ENCODE measurements at regions not wholly inside any gene's neighbourhood (a gene's known extent, or its start where the extent isn't known, plus 50 kb on each side); places are given as distances from the start of the nearest gene placed in this dataset.
"Not testable (repeated sequence)": the region's sequence is repeated elsewhere in the genome, so short reads cannot be mapped to it uniquely, and the experiment has no call there.

GRCh38 chr15:87547470-87548181 lies 708.9 kb downstream of the NTRK3 start:
- no peak overlapping the region for H4K91ac ChIP-seq (ENCODE audit: low read length)
- no peak overlapping the region for H2BK12ac ChIP-seq (ENCODE audit: low read length in 2 of 2)
- H3K9me3 ChIP-seq (ENCODE audit: control insufficient read depth, low read length) = no peaks in the 10 kb centered on the region
- no peak overlapping the region for H3K14ac ChIP-seq (ENCODE audit: low read length in 2 of 2)
- no peaks in the 10 kb centered on the region for H3K27me3 ChIP-seq (ENCODE audit: control insufficient read depth in 1 of 2, insufficient read depth in 1 of 2, low read length in 2 of 2)
- no peak overlapping the region for H3K9ac ChIP-seq (ENCODE audit: low read length)
- H2AFZ ChIP-seq (ENCODE audit: low read depth, low read length) = no peak overlapping the region
- no peak for DNase-seq
- H3K4ac ChIP-seq (ENCODE audit: low read depth in 1 of 2, low read length in 2 of 2) = no peak overlapping the region
- no peaks in the 10 kb centered on the region for H3K36me3 ChIP-seq (ENCODE audit: control insufficient read depth in 1 of 2, insufficient read depth in 2 of 2, low read depth in 1 of 2, low read length in 2 of 2)
- WGBS = 86% methylated on average over 3 of the region's 3 CpGs
- no peak overlapping the region for H2BK120ac ChIP-seq (ENCODE audit: low read depth, low read length)
- no peak overlapping the region for H3K23ac ChIP-seq (ENCODE audit: low read length in 2 of 2)
- no peak overlapping the region for H2BK5ac ChIP-seq (ENCODE audit: low read depth, low read length, poor library complexity, severe bottlenecking)
- H3K4me2 ChIP-seq (ENCODE audit: low read length, poor library complexity, severe bottlenecking) = no peak overlapping the region
- H3K18ac ChIP-seq (ENCODE audit: low read depth in 1 of 2, low read length in 2 of 2) = no peak overlapping the region
- no peak overlapping the region for H4K8ac ChIP-seq (ENCODE audit: low read length)
- no peak overlapping the region for H3K27ac ChIP-seq (ENCODE audit: low read length, poor library complexity, severe bottlenecking)
- H2AK5ac ChIP-seq (ENCODE audit: low read length, severe bottlenecking) = no peak overlapping the region
- no peak overlapping the region for H2BK15ac ChIP-seq (ENCODE audit: low read depth, poor library complexity, severe bottlenecking)
- H3K4me1 ChIP-seq (ENCODE audit: control insufficient read depth, insufficient read depth, low read depth, low read length) = no peaks in the 10 kb centered on the region
- H3K79me1 ChIP-seq (replicated peaks; ENCODE audit: low read length, poor library complexity, severe bottlenecking) = no peaks in the 10 kb centered on the region
- H3K4me3 ChIP-seq (ENCODE audit: insufficient read depth in 1 of 2, low read depth in 1 of 2, low read length in 2 of 2) = no peak overlapping the region

- no peak for DNase-seq
- H2BK120ac ChIP-seq (ENCODE audit: low read depth, low read length) = no peak overlapping the region
- no peak overlapping the region for H3K14ac ChIP-seq (ENCODE audit: low read length in 2 of 2)
- no peak overlapping the region for H3K9ac ChIP-seq (ENCODE audit: low read length)
- H3K36me3 ChIP-seq (ENCODE audit: control insufficient read depth in 1 of 2, insufficient read depth in 2 of 2, low read depth in 1 of 2, low read length in 2 of 2) = no peaks in the 10 kb centered on the region
- no peak overlapping the region for H3K4me2 ChIP-seq (ENCODE audit: low read length, poor library complexity, severe bottlenecking)
- H4K8ac ChIP-seq (ENCODE audit: low read length) = no peak overlapping the region
- H3K4ac ChIP-seq (ENCODE audit: low read depth in 1 of 2, low read length in 2 of 2) = no peak overlapping the region
- no peak overlapping the region for H2AFZ ChIP-seq (ENCODE audit: low read depth, low read length)
- no peak overlapping the region for H3K18ac ChIP-seq (ENCODE audit: low read depth in 1 of 2, low read length in 2 of 2)
- no peak overlapping the region for H2AK5ac ChIP-seq (ENCODE audit: low read length, severe bottlenecking)
- H3K4me3 ChIP-seq (ENCODE audit: insufficient read depth in 1 of 2, low read depth in 1 of 2, low read length in 2 of 2) = no peak overlapping the region
- 60% methylated on average over 1 of the region's 3 CpGs for WGBS
- H3K23ac ChIP-seq (ENCODE audit: low read length in 2 of 2) = no peak overlapping the region
- no peaks in the 10 kb centered on the region for H3K9me3 ChIP-seq (ENCODE audit: control insufficient read depth, low read length)
- H2BK12ac ChIP-seq (ENCODE audit: low read length in 2 of 2) = no peak overlapping the region
- H3K27me3 ChIP-seq (ENCODE audit: control insufficient read depth in 1 of 2, insufficient read depth in 1 of 2, low read length in 2 of 2) = no peaks in the 10 kb centered on the region
- no peak overlapping the region for H2BK5ac ChIP-seq (ENCODE audit: low read depth, low read length, poor library complexity, severe bottlenecking)
- no peaks in the 10 kb centered on the region for H3K4me1 ChIP-seq (ENCODE audit: control insufficient read depth, insufficient read depth, low read depth, low read length)
- H2BK15ac ChIP-seq (ENCODE audit: low read depth, poor library complexity, severe bottlenecking) = no peak overlapping the region
- no peaks in the 10 kb centered on the region for H3K79me1 ChIP-seq (replicated peaks; ENCODE audit: low read length, poor library complexity, severe bottlenecking)
- no peak overlapping the region for H4K91ac ChIP-seq (ENCODE audit: low read length)
- H3K27ac ChIP-seq (ENCODE audit: low read length, poor library complexity, severe bottlenecking) = no peak overlapping the region
These were observed 718.2 kb downstream of the NTRK3 start for GRCh38 chr15:87538327-87538834.

- Histone ChIP-seq H3K4me3 (ENCODE audit: insufficient read depth in 1 of 2, low read depth in 1 of 2, low read length in 2 of 2) (no peak overlapping the region), H3K18ac (ENCODE audit: low read depth in 1 of 2, low read length in 2 of 2) (no peak overlapping the region), H3K4me1 (ENCODE audit: control insufficient read depth, insufficient read depth, low read depth, low read length) (no peaks in the 10 kb centered on the region), H2BK12ac (ENCODE audit: low read length in 2 of 2) (no peak overlapping the region), H2BK5ac (ENCODE audit: low read depth, low read length, poor library complexity, severe bottlenecking) (no peak overlapping the region), H3K79me1 (replicated peaks; ENCODE audit: low read length, poor library complexity, severe bottlenecking) (no peaks in the 10 kb centered on the region), H3K4ac (ENCODE audit: low read depth in 1 of 2, low read length in 2 of 2) (no peak overlapping the region), H3K4me2 (ENCODE audit: low read length, poor library complexity, severe bottlenecking) (no peak overlapping the region), H3K36me3 (ENCODE audit: control insufficient read depth in 1 of 2, insufficient read depth in 2 of 2, low read depth in 1 of 2, low read length in 2 of 2) (no peaks in the 10 kb centered on the region), H2BK120ac (ENCODE audit: low read depth, low read length) (no peak overlapping the region), H3K9me3 (ENCODE audit: control insufficient read depth, low read length) (no peaks in the 10 kb centered on the region), H3K9ac (ENCODE audit: low read length) (no peak overlapping the region), H4K91ac (ENCODE audit: low read length) (no peak overlapping the region), H3K27me3 (ENCODE audit: control insufficient read depth in 1 of 2, insufficient read depth in 1 of 2, low read length in 2 of 2) (no peaks in the 10 kb centered on the region), H2AFZ (ENCODE audit: low read depth, low read length) (no peak overlapping the region), H3K27ac (ENCODE audit: low read length, poor library complexity, severe bottlenecking) (no peak overlapping the region), H4K8ac (ENCODE audit: low read length) (no peak overlapping the region), H3K23ac (ENCODE audit: low read length in 2 of 2) (no peak overlapping the region), H3K14ac (ENCODE audit: low read length in 2 of 2) (no peak overlapping the region), H2BK15ac (ENCODE audit: low read depth, poor library complexity, severe bottlenecking) (no peak overlapping the region), H2AK5ac (ENCODE audit: low read length, severe bottlenecking) (no peak overlapping the region)
- WGBS = no CpG with 5 or more reads among the region's 1 CpG
- no peak for DNase-seq
These were observed 719.2 kb downstream of the NTRK3 start for GRCh38 chr15:87537295-87537694.

- H3K4me2 ChIP-seq (ENCODE audit: low read length, poor library complexity, severe bottlenecking); H3K27me3 ChIP-seq (ENCODE audit: control insufficient read depth in 1 of 2, insufficient read depth in 1 of 2, low read length in 2 of 2); H4K91ac ChIP-seq (ENCODE audit: low read length); H2BK5ac ChIP-seq (ENCODE audit: low read depth, low read length, poor library complexity, severe bottlenecking); H3K4ac ChIP-seq (ENCODE audit: low read depth in 1 of 2, low read length in 2 of 2); H2BK120ac ChIP-seq (ENCODE audit: low read depth, low read length); H2AFZ ChIP-seq (ENCODE audit: low read depth, low read length); H3K9me3 ChIP-seq (ENCODE audit: control insufficient read depth, low read length); H3K18ac ChIP-seq (ENCODE audit: low read depth in 1 of 2, low read length in 2 of 2); H3K9ac ChIP-seq (ENCODE audit: low read length); H3K27ac ChIP-seq (ENCODE audit: low read length, poor library complexity, severe bottlenecking); H3K4me3 ChIP-seq (ENCODE audit: insufficient read depth in 1 of 2, low read depth in 1 of 2, low read length in 2 of 2); DNase-seq; H3K14ac ChIP-seq (ENCODE audit: low read length in 2 of 2); H2BK12ac ChIP-seq (ENCODE audit: low read length in 2 of 2); H3K79me1 ChIP-seq (replicated peaks; ENCODE audit: low read length, poor library complexity, severe bottlenecking); H4K8ac ChIP-seq (ENCODE audit: low read length); H2AK5ac ChIP-seq (ENCODE audit: low read length, severe bottlenecking); H3K23ac ChIP-seq (ENCODE audit: low read length in 2 of 2); H3K36me3 ChIP-seq (ENCODE audit: control insufficient read depth in 1 of 2, insufficient read depth in 2 of 2, low read depth in 1 of 2, low read length in 2 of 2); H2BK15ac ChIP-seq (ENCODE audit: low read depth, poor library complexity, severe bottlenecking); H3K4me1 ChIP-seq (ENCODE audit: control insufficient read depth, insufficient read depth, low read depth, low read length): not testable (repeated sequence)
- WGBS = 40% methylated on average over 1 of the region's 1 CpG
These were observed 722.9 kb downstream of the NTRK3 start for GRCh38 chr15:87533637-87534036.
